ENCODE measurements at regions not wholly inside any gene's neighbourhood (a gene's known extent, or its start where the extent isn't known, plus 50 kb on each side); places are given as distances from the start of the nearest gene placed in this dataset.

- TF ChIP-seq POLR2A (IDR thresholded peaks at IDR 0.05; ENCODE audit: low read depth, low read length) (no peak), POLR2AphosphoS5 (IDR thresholded peaks at IDR 0.05; ENCODE audit: low read depth, low read length) (no peak), TAF1 (IDR thresholded peaks at IDR 0.05; ENCODE audit: low read depth, low read length) (no peak), PAX5 (IDR thresholded peaks at IDR 0.05; ENCODE audit: insufficient read depth, low read length, severe bottlenecking) (no peak), POU2F2 (IDR thresholded peaks at IDR 0.05; ENCODE audit: low read depth, low read length) (no peak)
Observed at GRCh38 chr2:21406386-21406785, 282.6 kb downstream of the TDRD15 start.
